Brain microvascular endothelial cell (primary cell): ENCODE measurements at regions not wholly inside any gene's neighbourhood (a gene's known extent, or its start where the extent isn't known, plus 50 kb on each side); places are given as distances from the start of the nearest gene placed in this dataset.

ENCODE experiments used
- DNase-seq: peaks from one replicate; pipeline ENCODE4 v3.0.0-alpha.2; 2020
- H3K27ac ChIP-seq: fragments of 250-450 bp; sonication (Bioruptor Pico); 2 replicates; pipeline ENCODE4 v1.5.1; 2020; ENCODE audit warnings: mild to moderate bottlenecking, moderate library complexity
- H3K27me3 ChIP-seq: fragments of 250-450 bp; sonication (Bioruptor Pico); replicated peaks from 2 replicates; pipeline ENCODE4 v1.5.1; 2020; ENCODE audit warnings: mild to moderate bottlenecking
- H3K36me3 ChIP-seq: fragments of 250-450 bp; sonication (Bioruptor Pico); replicated peaks from 2 replicates; pipeline ENCODE4 v1.5.1; 2020; ENCODE audit warnings: mild to moderate bottlenecking
- H3K4me3 ChIP-seq: 2 replicates; pipeline ENCODE4 v1.5.1; 2011; ENCODE audit warnings: low read depth, mild to moderate bottlenecking, control low read depth, low read length, moderate library complexity
- in situ Hi-C: cut with HindIII; loops from 2 replicates; pipeline ENCODE4 v1.10.0; 2017; ENCODE audit warnings: low sequenced_read_pairs, low pct_ligation_motif_present
- TF ChIP-seq, protein P1 (sequence below): IDR thresholded peaks from 2 replicates; pipeline ENCODE4 v1.5.1; 2011; ENCODE audit warnings: low read depth, mild to moderate bottlenecking, moderate library complexity, low read length, control low read depth, inconsistent platforms; ENCODE audit errors: missing control alignments

DNA sequence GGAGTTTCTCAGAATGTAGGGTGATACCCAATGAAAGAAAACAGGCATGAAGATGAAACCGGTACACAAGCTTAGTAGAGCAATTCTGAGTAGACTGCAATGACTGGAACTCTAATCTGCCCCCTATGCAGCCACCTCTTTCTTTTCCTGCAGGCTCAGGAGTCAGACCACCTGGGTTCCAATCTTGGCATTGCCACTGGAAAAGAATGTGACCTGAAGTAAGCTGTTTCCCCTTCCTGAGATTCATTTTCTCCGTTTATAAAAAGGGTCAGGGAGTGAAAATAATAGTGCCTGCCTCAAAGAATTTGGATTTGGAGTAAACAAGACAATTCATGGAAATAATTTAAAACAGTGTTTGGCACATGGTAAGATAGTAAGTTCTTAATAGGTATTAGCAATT lies 1464.0 kb downstream of the PCDH7 start:
- Histone ChIP-seq H3K36me3 (no peaks in the 10 kb centered on the region), H3K27ac (no peak overlapping the region), H3K27me3 (no peaks in the 10 kb centered on the region), H3K4me3 (no peak overlapping the region)
- in situ Hi-C loops, result no loop called here
- TF ChIP-seq, protein P1, sequence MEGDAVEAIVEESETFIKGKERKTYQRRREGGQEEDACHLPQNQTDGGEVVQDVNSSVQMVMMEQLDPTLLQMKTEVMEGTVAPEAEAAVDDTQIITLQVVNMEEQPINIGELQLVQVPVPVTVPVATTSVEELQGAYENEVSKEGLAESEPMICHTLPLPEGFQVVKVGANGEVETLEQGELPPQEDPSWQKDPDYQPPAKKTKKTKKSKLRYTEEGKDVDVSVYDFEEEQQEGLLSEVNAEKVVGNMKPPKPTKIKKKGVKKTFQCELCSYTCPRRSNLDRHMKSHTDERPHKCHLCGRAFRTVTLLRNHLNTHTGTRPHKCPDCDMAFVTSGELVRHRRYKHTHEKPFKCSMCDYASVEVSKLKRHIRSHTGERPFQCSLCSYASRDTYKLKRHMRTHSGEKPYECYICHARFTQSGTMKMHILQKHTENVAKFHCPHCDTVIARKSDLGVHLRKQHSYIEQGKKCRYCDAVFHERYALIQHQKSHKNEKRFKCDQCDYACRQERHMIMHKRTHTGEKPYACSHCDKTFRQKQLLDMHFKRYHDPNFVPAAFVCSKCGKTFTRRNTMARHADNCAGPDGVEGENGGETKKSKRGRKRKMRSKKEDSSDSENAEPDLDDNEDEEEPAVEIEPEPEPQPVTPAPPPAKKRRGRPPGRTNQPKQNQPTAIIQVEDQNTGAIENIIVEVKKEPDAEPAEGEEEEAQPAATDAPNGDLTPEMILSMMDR, result no peak
- DNase-seq, result no peak

DNA sequence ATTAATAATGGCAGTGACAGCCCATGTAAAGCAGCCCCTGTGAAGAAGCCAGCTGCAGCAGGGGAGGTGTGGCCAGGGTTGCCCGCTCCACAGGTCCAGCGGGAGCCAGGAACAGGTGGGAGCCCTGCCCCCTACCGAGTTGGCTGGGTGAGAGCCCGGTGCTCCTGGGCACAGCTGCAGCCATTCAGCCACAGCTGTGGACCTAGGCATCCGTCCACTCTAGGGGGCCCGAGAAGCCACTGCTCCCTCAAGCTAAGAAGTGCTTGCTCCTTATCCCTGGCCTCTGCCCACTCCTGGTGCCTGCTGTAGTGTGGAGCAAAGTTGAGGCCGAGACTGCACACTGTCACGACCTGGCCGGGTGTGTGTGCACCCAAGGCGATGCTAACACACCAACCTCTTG lies 1469.0 kb downstream of the PCDH7 start:
- TF ChIP-seq, protein P1, result no peak
- DNase-seq, result no peak
- H3K4me3 ChIP-seq, result no peak overlapping the region
- no peaks in the 10 kb centered on the region for H3K27me3 ChIP-seq
- in situ Hi-C loops, result no loop called here
- H3K27ac ChIP-seq, result no peak overlapping the region
- H3K36me3 ChIP-seq, result no peaks in the 10 kb centered on the region

DNA sequence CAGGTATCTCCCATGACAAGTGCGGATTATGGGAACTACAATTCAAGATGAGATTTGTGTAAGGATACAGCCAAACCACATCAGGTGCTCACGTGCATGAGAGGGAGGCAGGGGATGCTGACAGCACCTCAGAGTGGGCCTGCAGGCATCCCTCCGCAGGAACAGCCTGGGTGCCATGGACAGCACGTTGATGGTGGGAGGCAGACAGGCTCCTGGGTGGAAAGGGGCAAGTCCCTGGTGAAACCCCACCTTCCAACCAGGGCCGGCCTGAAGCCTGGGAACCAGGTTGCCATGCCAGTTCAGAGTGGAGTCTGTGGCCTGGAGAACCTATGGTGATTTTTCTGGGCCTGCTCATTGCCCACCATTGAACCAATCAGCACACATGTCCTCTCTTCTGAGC lies 1469.6 kb downstream of the PCDH7 start:
- in situ Hi-C loops, result no loop called here
- H3K4me3 ChIP-seq, result no peak overlapping the region
- H3K27me3 ChIP-seq, result no peaks in the 10 kb centered on the region
- no peaks in the 10 kb centered on the region for H3K36me3 ChIP-seq
- no peak overlapping the region for H3K27ac ChIP-seq
- DNase-seq, result no peak
- TF ChIP-seq, protein P1, result no peak

DNA sequence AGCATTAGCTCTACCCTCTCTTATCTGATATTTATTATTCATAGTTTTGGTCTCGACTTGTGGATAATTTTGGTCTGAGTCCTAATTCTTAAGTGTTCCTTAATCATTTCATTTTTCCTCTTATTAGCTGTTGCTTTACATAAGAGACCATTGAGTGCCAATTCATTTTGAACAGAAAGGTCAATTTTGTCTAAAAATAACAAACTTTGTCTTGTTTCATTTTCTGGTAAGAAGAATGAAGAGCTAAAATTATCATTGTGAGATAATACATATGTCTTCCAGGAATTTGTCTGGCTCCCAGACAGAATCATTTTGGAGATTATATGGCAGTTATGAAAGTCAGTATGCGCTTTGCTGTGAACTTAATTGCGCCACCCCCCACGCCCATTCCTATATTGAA lies 1471.8 kb downstream of the PCDH7 start:
- TF ChIP-seq, protein P1, result no peak
- in situ Hi-C loops, result no loop called here
- DNase-seq, result no peak
- Histone ChIP-seq H3K4me3 (no peak overlapping the region), H3K27me3 (no peaks in the 10 kb centered on the region), H3K36me3 (no peaks in the 10 kb centered on the region), H3K27ac (no peak overlapping the region)

DNA sequence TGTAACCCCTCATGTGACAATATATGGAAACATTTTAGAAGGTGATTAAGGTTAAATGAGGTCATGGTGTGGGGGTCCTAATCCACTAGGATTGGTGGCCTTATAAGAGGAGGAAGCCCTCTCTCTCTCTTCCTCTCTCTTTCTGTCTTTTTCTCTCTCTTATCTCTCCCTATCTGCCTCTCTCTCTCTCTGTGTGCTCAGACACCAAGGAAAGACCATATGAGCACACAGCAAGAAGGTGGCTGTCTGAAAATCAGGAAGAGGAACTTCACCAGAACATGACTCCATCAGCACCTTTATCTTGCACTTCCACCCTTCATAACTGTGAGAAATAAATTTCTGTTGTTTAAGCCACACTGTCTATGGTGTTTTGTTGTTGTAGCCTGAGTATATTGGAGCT lies 1472.2 kb downstream of the PCDH7 start:
- in situ Hi-C loops, result no loop called here

DNA sequence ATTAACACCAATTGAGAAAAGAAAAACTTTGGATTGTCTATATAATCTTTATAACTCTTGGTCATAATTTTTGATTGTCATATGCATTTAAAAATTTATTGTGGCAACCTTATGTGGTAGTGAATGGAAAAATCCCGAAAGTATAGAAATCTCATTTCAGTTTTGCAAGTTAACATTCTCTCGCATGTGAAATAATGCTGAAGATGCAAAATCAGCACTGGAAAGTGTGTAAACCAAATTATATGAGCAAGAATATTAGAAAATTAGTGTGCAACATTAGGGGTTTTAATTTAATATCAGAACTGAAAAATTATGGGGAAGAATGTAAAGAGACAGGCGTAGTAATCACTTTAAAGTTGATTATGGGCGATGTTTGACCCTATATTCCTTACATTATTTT lies 1472.8 kb downstream of the PCDH7 start:
- TF ChIP-seq, protein P1, result no peak
- no peaks in the 10 kb centered on the region for H3K27me3 ChIP-seq
- H3K4me3 ChIP-seq, result no peak overlapping the region
- no peak for DNase-seq
- H3K36me3 ChIP-seq, result no peaks in the 10 kb centered on the region
- no peak overlapping the region for H3K27ac ChIP-seq
- in situ Hi-C loops, result no loop called here

More for the DNA sequence above, 1472.2 kb downstream of the PCDH7 start:
- TF ChIP-seq, protein P1, result no peak
- no peaks in the 10 kb centered on the region for H3K36me3 ChIP-seq
- DNase-seq, result no peak
- no peak overlapping the region for H3K4me3 ChIP-seq
- no peaks in the 10 kb centered on the region for H3K27me3 ChIP-seq
- no peak overlapping the region for H3K27ac ChIP-seq
